GM18519 (cell line): ENCODE measurements at regions not wholly inside any gene's neighbourhood (a gene's known extent, or its start where the extent isn't known, plus 50 kb on each side); places are given as distances from the start of the nearest gene placed in this dataset.
A peak's percentile ranks its signal among the peaks of the same experiment; 100 is the strongest.

Experiments
- ATAC-seq: cut with Tn5 transposase; IDR thresholded peaks from one replicate; pipeline ENCODE4 v1.9.1; 2021; ENCODE audit warnings: mild to moderate bottlenecking, moderate library complexity; ENCODE audit not compliant: unreplicated experiment, low FRiP score

DNA sequence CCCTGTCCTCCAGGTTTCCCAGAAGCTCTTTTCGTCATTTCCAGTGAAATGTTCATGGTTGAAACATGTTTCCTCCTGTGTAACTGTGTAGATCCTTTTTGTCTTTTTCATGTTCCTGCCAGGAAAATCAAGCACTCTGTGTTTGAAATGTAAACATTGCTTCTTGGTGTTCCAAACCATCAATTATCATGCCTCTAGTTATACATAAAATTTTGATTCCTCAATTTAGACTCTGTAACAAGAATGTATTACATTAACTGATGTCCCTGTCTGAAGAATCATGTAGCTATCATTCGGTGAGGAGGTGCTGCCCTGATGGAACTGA, 546.3 kb upstream of the CITED2 start:
- ATAC-seq = no peak

DNA sequence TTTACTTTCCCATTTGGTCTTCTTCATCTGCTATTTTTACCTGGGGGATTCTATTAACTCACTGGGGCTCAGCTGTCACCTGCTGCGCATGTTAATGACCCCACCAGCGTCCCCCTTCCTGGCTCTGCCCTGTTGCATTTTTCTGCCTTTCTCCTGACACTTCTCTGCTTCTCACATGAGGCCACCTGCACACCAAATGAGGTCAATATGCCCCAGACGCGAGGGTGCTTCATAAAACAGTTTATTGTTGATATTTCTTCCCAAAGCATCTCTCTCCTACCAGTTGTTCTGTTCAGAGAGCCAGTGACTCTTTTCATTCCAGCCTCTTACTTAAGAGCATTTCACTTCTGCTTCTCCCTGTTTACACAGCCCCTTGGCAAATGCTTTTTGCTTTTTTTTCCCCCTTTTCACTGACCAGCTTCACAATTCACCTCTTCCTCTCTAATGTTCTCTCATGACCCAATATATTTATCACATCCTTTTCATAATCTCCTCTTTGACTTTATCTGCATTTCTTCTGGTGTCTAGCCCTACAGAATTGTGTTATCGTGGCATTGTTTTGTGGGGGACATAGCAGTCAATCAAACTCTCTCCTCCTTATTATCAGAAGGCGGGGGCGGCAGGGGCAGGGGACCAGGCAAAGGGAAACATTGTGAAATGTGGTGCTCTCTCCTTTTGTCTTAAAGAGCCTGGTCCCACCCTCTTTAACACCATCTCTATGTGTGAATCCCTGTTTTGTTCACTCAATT, 545.8 kb upstream of the CITED2 start:
- ATAC-seq = no peak

DNA sequence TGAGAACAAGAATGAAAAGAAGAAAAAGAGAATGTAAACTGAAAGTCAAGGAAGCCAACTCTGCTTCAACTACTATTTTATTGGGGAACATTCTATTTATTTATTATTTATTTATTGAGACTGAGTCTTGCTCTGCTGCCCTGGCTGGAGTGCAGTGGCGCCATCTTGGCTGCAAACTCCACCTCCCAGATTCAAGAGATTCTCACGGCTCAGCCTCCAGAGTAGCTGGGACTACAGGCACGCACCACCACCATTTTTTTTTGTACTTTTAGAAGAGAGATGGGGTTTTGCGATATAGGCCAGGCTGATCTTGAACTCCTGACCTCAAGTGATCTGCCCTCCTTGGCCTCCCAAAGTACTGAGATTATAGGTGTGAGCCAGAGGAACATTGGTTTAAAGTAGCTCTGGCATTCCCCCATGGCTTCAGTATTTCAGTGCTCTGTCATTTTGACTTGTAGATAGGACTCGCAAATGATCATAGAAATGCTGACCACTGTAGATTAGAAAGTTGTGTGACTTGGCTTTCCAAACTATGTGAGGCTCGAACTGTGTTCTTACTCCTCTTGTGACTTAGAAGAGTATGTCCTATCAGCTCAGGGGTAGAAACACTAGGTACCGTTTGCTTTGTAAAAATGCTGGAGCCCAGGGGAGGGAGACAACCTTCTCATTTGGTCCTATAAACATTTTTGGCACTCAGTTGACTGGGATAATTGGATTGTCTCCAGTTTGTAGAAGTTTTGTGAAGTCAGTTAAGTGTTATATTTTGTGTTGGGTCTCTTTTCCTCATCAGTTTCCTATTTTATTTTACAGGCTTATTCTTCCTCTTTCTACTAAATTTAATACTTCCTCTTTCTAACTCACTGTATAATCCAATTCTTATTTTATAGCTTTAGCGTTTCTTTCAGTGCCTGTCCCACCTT, 544.9 kb upstream of the CITED2 start:
- ATAC-seq = no peak

DNA sequence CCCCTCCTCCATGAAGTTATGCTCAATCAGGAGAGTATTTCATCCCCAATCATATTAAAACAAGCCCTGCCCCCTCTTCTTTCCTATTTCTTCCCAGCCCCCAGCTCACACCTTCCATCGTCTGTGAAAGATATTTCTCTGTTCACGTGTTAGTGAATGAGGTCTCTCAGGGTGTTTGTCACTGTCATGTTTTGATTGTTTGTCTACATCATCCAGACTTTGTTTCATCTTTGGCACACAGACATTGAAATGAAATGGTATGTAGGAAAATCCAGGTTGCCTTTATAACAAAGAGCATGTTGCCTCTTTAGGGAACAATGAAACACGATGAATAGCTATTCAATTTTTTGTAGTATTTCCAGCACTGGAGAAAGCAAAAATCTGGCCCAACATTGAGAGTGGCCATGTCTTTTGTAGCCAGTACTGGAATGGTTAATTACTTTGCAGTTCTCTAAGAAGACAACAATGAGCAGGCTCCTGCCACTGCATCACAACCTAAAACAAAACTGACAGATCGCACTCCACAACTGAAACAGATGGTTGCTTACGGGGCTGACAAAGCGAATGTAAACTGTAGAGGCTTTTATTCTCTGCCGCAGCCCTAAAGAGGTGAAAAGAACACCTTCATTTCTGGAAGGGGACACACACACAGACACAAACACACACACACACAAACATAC, 543.6 kb upstream of the CITED2 start:
- no peak for ATAC-seq

DNA sequence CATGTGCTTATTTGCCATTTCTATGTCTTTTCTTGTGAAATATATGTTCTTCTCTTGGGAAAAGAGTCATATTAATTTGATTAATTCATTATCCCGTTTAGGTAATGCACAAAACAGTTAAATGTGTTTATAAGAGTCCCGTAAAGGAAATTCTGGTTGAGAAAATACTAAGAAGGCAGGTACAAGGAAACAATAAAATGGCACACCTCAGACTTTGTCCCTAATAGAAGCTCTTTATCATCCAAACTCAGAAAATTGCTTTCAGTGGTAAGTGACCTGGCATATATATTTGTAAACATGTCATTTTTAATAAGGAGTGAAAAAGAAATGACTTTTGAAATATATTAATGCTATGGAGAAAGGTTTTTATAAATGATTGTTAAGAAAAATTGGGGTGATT, 540.5 kb upstream of the CITED2 start:
- no peak for ATAC-seq

DNA sequence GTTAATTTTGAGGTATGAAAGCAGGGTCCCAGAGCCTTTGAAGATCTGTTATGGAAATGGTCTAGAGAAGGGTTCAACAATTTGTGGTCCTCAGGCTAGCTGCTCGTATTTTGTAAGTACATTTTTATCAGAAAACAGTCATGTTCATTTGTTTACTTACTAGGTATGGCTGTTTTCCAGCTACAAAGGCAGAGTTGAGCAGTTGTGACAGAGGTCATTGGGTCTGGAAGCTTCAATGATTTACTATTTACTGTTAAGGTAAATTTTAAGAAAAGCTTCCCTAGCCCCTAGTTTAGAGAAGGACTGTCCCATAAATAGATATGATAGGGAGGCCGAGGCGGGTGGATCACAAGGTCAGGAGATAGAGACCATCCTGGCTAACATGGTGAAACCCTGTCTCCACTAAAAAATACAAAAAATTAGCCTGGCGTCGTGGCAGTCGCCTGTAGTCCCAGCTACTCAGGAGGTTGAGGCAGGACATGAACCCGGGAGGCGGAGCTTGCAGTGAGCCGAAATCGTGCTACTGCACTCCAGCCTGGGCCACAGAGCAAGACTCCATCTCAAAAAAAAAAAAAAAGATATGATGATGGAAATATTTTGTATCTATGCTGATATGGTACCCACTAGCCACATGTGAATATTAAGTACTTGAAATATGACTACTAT, 538.4 kb upstream of the CITED2 start:
- ATAC-seq = no peak

DNA sequence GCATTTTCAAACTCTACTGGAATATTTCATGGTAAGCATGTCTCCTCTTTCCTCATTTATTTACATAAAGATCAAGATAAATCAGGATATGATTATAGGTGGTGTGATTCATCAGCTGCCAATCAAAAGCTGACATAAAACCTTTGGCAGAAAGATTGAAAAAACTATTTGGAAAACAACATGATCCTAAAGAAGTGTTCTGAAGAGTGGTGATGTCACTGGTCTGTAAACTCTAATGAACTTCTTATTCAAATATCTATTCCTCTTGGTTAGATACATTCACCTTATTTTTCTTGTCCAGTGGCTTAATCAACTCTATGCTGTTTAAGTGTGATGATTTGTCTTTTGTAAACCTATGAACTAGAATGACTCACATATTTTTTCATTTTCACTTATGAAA, 535.5 kb upstream of the CITED2 start:
- no peak for ATAC-seq

DNA sequence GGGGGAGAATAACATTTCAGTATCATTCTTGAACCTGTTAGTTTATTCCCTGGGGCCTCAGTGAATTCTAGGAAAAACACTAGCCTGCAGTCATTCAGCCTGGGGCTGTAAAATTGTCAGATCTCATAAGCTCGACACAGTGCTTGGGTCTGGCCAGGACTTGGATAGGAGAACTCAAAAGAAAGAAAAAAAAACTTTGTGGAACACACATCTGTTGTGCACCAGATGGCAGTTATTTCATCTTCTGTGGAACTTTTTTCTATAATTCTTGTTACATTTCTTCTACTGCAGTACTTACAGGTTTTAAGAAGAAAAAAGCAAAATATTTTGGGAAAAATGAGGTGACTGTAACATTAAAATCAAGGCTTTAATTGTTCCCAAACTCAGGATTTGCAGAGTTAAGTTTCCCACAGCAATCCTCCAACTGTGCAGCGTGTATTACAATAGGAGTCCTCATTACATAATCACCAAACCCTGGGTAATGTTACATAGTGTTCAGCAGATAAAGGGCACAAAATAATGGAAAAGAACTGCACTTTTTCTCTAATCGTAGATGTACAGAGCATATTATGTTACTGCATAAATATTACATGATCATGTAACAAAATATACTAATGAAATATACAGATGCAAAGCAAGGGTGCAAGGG, 531.1 kb upstream of the CITED2 start:
- no peak for ATAC-seq

DNA sequence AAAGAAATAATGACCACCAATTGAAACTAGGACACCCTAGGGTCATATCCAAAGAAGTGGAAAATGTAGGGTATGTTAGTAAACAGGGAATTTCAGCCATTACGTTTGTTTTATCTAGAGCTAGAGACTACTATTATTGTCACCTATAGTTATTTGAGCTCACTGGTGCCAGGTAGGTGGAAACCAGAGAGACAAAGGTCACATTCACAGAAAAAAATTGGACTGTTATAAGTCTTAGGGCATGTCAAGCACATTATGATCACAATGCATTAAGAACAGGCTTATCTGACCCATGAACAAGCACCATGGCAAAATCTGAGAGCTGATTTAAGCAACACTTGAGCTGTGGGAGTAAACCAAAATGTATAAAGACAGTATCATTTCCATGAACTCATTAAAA, 530.1 kb upstream of the CITED2 start:
- no peak for ATAC-seq

DNA sequence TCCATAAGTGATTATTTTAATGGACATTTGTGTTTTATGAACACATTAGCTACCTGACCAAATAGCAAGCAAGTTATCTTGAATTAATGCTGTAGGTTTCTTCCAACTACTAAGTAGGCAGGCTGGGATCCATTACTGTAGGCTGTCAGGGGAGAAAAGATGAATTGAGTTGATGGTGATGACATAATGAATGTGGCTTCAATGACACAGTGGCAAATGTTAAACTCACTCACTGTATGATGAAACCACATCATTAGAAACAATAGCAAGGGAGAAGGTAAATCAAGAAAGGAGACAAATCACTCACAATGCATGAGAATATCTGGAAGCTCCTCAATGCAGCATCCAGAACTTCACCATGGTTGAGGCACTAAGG, 529.7 kb upstream of the CITED2 start:
- ATAC-seq = no peak

DNA sequence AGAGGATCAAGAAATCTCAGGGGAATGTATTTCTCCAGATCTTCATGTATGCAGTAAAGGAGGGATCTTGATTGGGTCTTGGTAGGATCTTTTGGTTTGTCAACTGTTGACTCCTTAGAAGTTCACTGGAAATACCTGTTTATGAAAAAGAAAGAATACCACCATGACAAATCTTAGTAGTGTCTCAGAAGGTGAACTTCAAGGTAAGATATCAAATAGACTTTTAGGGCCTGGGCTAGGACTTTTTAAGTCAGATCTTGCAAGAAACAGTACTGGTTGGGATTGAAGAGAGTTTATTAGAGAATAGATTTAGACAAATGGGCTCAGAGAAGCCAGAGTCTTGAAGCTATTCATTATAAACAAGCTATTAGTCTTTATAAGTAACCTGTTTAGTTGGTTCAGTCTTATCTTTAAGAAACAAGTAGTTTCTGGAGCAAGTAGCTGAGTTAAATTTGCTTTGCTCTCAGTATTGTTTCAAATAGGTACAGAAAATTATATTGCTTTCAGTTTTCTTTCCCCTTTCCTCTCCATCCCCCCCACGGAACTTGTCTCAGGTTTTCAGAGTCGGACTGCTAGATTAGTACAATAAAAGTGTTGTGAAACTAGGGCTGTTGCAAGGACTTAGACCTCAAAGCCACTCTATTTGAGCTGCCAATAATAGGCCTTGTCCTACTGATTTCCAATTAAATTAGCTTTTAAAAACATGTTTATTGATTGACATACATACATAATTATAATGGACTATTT, 529.1 kb upstream of the CITED2 start:
- peak; percentile 97 for ATAC-seq

DNA sequence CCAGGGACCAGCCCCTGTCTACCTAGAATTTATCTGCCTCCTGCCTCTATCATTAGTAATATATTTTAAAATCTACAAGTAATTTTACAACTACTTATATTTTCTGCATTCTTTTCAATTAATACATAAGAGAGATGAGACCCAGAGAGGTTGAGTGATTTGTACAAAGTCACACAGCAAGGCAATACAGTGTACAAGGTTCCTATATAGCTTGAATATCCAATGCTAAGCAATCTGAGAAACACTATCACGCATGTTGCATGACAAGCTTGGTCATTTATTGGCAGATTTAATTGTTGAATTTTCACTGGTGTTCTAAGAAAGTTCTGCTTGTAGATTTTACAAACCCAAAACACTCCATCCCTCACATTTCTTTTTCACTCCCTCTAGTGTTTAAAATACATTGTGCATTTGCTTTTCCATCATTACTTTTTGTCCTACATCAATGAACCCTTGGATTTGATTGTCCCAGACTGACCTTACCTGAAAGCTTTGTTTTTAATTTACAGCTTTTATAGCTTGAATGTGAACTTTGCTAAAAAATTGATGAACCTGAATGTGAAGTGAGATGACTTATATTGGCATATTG, 520.9 kb upstream of the CITED2 start:
- no peak for ATAC-seq

DNA sequence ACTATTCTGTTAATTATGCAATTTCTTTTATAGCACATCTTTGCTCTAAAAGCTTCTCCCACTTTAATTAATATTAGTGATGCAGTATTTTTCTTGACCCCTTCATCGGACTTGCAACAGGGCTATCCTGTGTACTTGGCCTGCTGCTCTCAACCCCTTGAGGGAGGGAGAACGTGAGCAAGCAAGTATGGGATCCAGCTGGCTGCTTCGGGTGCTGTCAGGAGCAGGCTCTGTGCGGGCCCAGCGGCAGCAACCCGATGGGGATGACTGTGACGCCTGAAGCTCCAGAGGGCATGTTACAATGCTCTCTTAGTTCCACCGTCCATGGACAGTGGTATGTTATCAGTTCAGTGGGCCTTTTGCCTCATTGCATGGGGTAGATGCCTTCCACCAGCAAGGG, 519.8 kb upstream of the CITED2 start:
- no peak for ATAC-seq

DNA sequence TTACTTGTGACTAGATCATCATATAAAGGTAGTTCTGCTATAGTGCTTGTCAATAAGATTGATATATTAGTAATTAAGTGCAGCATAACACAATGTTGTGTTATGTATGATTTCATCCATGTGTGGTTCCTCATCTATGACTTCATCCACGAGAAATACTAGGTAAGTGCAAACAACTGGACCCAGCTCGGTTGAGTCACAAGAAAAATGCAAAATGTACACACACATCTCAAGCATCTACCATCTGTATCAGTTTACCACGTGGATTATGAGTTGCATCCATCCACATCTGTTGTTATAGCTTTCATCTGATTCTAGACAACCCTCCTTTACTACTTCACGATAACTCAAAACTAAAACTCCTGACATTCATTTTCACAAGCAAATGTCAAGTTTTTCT, 517.0 kb upstream of the CITED2 start:
- no peak for ATAC-seq

DNA sequence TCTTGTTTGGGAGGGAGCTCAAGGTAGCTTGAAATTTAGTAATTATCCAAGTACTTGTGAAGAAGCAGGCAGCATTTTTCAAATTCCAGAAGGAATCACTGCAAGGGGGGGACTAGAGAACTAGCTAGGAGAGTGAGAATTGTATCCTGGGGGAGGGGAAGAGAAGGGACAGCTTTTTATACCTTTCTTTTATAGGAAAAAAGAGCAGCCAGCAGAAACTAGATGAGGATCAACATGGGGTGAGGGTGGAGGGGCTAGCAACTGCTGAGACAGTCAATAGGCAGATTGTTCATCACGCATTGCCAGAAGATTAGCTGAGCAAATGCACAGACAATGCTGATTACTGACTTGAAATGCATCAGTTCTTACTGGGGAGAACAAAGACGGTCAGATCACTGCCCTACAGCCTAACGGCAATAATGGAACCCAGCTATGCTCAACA, 514.3 kb upstream of the CITED2 start:
- ATAC-seq = no peak

DNA sequence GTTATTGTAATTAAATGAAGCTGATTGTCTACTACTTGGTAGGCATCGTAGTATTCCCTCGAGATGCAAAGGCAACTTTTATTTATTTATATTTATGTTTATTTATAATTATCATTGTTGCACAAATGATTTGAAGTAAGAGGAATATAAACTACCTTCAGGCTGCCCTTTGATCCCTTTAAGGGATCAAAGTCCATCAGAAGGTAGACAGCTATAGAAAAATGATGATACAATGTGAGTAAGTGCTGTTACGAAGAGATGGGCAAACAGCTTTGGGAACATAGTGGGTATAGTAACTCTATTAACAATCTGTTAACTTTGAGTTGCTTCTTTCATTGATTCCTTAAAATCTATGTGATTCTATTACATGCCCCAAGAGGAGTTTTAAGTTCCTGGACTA, 512.8 kb upstream of the CITED2 start:
- no peak for ATAC-seq

DNA sequence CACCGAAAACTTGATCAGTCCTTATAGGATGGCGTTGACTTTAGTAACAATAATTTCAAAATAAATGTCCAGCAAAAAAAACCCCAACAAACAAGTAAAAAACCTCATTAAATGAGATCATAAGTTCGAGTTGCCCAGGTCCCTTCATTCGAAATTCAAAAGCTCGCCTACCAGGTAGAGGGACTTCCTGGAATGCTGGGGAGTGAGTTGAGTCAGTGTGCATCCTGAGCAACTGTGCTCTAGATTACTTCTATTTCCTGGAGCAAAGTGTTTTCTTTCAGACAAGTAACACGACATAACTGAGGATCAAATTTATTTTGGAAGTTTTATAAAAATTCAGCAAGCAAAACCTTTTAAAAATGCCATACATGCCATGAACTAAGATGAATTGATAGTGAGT, 511.9 kb upstream of the CITED2 start:
- ATAC-seq = no peak

DNA sequence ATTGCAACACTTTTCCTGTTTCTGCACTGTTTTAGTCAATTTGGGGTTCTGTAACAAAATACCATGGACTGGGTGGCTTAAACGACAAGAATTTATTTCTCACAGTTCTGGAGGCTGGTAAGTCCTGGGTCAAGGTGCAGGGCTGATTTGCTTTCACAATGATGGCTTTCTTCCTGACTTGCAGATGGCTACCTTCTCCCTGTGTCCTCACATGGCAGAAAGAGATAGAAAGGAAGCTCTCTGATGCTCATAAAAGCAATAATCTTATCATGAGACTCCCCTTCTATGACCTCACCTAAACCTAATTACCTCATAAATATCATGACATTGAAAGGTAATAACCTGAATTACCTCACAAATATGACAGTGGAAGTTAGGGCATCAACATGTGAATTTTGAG, 511.5 kb upstream of the CITED2 start:
- ATAC-seq = no peak

DNA sequence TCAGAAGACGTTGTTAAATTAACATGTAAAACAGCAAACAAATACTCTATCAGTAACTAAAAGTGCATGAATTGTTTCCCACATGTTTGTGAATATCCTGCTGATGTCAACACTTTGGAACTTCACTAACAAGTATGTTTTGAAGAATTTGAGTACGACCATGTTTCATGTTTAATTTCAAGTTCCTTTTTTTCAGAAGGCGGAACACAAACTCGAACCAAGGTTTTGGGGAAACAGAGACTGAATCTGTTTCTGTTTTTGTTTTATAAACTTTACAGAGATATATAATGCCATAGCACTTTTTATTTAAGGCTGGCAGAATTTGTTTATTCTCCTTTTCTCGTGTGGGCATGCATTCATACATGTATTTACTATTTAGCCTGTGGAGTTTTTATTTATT, 509.3 kb upstream of the CITED2 start:
- ATAC-seq = no peak
